ENCODE measurements at regions not wholly inside any gene's neighbourhood (a gene's known extent, or its start where the extent isn't known, plus 50 kb on each side); places are given as distances from the start of the nearest gene placed in this dataset.

DNA sequence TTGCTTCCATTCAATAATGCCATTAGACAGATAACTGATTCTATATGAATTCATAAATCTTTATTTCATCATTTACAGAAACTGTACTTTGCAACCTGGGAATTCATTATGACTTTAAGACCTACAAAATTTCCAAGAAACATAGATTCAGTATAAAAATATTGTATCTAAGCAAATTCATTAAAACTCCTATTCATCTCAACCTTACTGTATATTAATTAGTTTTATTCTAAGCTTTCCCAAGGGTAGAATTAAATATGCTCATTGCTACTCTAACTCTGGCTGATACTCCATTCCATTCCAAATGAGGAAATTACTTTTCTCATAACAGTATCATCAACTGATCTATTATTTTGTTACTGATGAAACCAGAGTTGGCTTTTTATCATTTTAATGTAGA is 473.0 kb upstream of the LRRTM4 start:
- TF ChIP-seq, protein P1, sequence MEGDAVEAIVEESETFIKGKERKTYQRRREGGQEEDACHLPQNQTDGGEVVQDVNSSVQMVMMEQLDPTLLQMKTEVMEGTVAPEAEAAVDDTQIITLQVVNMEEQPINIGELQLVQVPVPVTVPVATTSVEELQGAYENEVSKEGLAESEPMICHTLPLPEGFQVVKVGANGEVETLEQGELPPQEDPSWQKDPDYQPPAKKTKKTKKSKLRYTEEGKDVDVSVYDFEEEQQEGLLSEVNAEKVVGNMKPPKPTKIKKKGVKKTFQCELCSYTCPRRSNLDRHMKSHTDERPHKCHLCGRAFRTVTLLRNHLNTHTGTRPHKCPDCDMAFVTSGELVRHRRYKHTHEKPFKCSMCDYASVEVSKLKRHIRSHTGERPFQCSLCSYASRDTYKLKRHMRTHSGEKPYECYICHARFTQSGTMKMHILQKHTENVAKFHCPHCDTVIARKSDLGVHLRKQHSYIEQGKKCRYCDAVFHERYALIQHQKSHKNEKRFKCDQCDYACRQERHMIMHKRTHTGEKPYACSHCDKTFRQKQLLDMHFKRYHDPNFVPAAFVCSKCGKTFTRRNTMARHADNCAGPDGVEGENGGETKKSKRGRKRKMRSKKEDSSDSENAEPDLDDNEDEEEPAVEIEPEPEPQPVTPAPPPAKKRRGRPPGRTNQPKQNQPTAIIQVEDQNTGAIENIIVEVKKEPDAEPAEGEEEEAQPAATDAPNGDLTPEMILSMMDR (IDR thresholded peaks at IDR 0.05): no peak
- TF ChIP-seq POLR2A (IDR thresholded peaks at IDR 0.05) (no peak), POLR2AphosphoS5 (IDR thresholded peaks at IDR 0.05; ENCODE audit: insufficient read depth in 1 of 2, low read depth in 1 of 2) (no peak)

Measured in vagina (tissue), 2 donors.